Thyroid gland (tissue), 4 donors: ENCODE measurements at regions not wholly inside any gene's neighbourhood (a gene's known extent, or its start where the extent isn't known, plus 50 kb on each side); places are given as distances from the start of the nearest gene placed in this dataset.

Experiments used
- CTCF ChIP-seq, 6 experiments: fragments of 200-600 bp in 3 of 6; fragments of 450-650 bp in 3 of 6; sonication (generic) in 3 of 6; IDR thresholded peaks; one replicate each; pipeline ENCODE4 v1.5.1; 2016 to 2019; ENCODE audit warnings: antibody characterized with exemption in 6 of 6, mild to moderate bottlenecking in 2 of 6, inconsistent platforms in 1 of 6, moderate library complexity in 1 of 6
- POLR2A ChIP-seq, 2 donors: fragments of 450-650 bp; IDR thresholded peaks; one replicate each; pipeline ENCODE4 v1.6.1; 2017; ENCODE audit warnings: antibody characterized with exemption in 2 of 2, mild to moderate bottlenecking in 2 of 2, moderate library complexity in 1 of 2

- TF ChIP-seq CTCF (IDR thresholded peaks at IDR 0.05): no peak
- TF ChIP-seq POLR2A (IDR thresholded peaks at IDR 0.05): no peak
Measured at GRCh38 chr4:19803406-19803805, 448.3 kb upstream of the SLIT2 start.
